ENCODE measurements at regions not wholly inside any gene's neighbourhood (a gene's known extent, or its start where the extent isn't known, plus 50 kb on each side); places are given as distances from the start of the nearest gene placed in this dataset.
A peak's percentile ranks its signal among the peaks of the same experiment; 100 is the strongest.

GRCh38 chr1:213332491-213332890 lies 281.4 kb downstream of the RPS6KC1 start:
- Histone ChIP-seq H3K4me3 (ENCODE audit: control insufficient read depth in 1 of 7, extremely low read depth in 1 of 7, insufficient read depth in 4 of 7, low read depth in 2 of 7, low read length in 6 of 7) (no peak overlapping the region), H3K9me3 (ENCODE audit: control extremely low read depth in 1 of 5, control insufficient read depth in 4 of 5, insufficient read depth in 2 of 5, low read depth in 1 of 5, low read length in 4 of 5) (no peaks in the 10 kb centered on the region), H3K4me1 (ENCODE audit: control extremely low read depth in 1 of 4, control insufficient read depth in 4 of 4, insufficient read depth in 4 of 4, low read length in 3 of 4) (peaks cover 0 to 14% (median 0%) of the 10 kb centered on the region in 4 experiments), H3K27me3 (replicated peaks in 2 of 5; ENCODE audit: control insufficient read depth in 4 of 5, insufficient read depth in 5 of 5, low read length in 4 of 5) (no peaks in the 10 kb centered on the region), H3K27ac (ENCODE audit: insufficient read depth in 1 of 2, low read depth in 1 of 2, low read length in 2 of 2, poor library complexity in 1 of 2, severe bottlenecking in 2 of 2) (no peak overlapping the region), H3K36me3 (ENCODE audit: control insufficient read depth in 4 of 4, insufficient read depth in 4 of 4, low read length in 3 of 4) (no peaks in the 10 kb centered on the region)
- 53% methylated on average over 2 of the region's 4 CpGs for WGBS (ENCODE audit: insufficient coverage)
- ChIA-PET CTCF (no interaction called here), POLR2A (no interaction called here)
- DNase-seq = peak in 2 of 3 donors; percentile 18 to 26

GRCh38 chr1:213333121-213333520 lies 282.1 kb downstream of the RPS6KC1 start:
- H3K27ac ChIP-seq (ENCODE audit: insufficient read depth in 1 of 2, low read depth in 1 of 2, low read length in 2 of 2, poor library complexity in 1 of 2, severe bottlenecking in 2 of 2) = no peak overlapping the region
- H3K9me3 ChIP-seq (ENCODE audit: control extremely low read depth in 1 of 5, control insufficient read depth in 4 of 5, insufficient read depth in 2 of 5, low read depth in 1 of 5, low read length in 4 of 5) = no peaks in the 10 kb centered on the region
- no peak for DNase-seq
- H3K27me3 ChIP-seq (replicated peaks in 2 of 5; ENCODE audit: control insufficient read depth in 4 of 5, insufficient read depth in 5 of 5, low read length in 4 of 5) = no peaks in the 10 kb centered on the region
- 90% methylated on average over 2 of the region's 5 CpGs for WGBS (ENCODE audit: insufficient coverage)
- peaks cover 0 to 11% (median 0%) of the 10 kb centered on the region in 4 experiments for H3K4me1 ChIP-seq (ENCODE audit: control extremely low read depth in 1 of 4, control insufficient read depth in 4 of 4, insufficient read depth in 4 of 4, low read length in 3 of 4)
- CTCF ChIA-PET = no interaction called here
- POLR2A ChIA-PET = no interaction called here
- no peak overlapping the region for H3K4me3 ChIP-seq (ENCODE audit: control insufficient read depth in 1 of 7, extremely low read depth in 1 of 7, insufficient read depth in 4 of 7, low read depth in 2 of 7, low read length in 6 of 7)
- no peaks in the 10 kb centered on the region for H3K36me3 ChIP-seq (ENCODE audit: control insufficient read depth in 4 of 4, insufficient read depth in 4 of 4, low read length in 3 of 4)

GRCh38 chr1:213335084-213335483 lies 284.0 kb downstream of the RPS6KC1 start:
- Histone ChIP-seq H3K27me3 (replicated peaks in 2 of 5; ENCODE audit: control insufficient read depth in 4 of 5, insufficient read depth in 5 of 5, low read length in 4 of 5) (no peaks in the 10 kb centered on the region), H3K27ac (ENCODE audit: insufficient read depth in 1 of 2, low read depth in 1 of 2, low read length in 2 of 2, poor library complexity in 1 of 2, severe bottlenecking in 2 of 2) (no peak overlapping the region), H3K9me3 (ENCODE audit: control extremely low read depth in 1 of 5, control insufficient read depth in 4 of 5, insufficient read depth in 2 of 5, low read depth in 1 of 5, low read length in 4 of 5) (no peaks in the 10 kb centered on the region), H3K4me3 (ENCODE audit: control insufficient read depth in 1 of 7, extremely low read depth in 1 of 7, insufficient read depth in 4 of 7, low read depth in 2 of 7, low read length in 6 of 7) (no peak overlapping the region), H3K4me1 (ENCODE audit: control extremely low read depth in 1 of 4, control insufficient read depth in 4 of 4, insufficient read depth in 4 of 4, low read length in 3 of 4) (peaks cover 0 to 11% (median 0%) of the 10 kb centered on the region in 4 experiments), H3K36me3 (ENCODE audit: control insufficient read depth in 4 of 4, insufficient read depth in 4 of 4, low read length in 3 of 4) (no peaks in the 10 kb centered on the region)
- ChIA-PET CTCF (no interaction called here), POLR2A (no interaction called here)
- no peak for DNase-seq
- 100% methylated on average over 1 of the region's 3 CpGs for WGBS (ENCODE audit: insufficient coverage)

GRCh38 chr1:213337025-213337678 lies 286.1 kb downstream of the RPS6KC1 start:
- no peak for DNase-seq
- Histone ChIP-seq H3K36me3 (ENCODE audit: control insufficient read depth in 4 of 4, insufficient read depth in 4 of 4, low read length in 3 of 4) (no peaks in the 10 kb centered on the region), H3K4me1 (ENCODE audit: control extremely low read depth in 1 of 4, control insufficient read depth in 4 of 4, insufficient read depth in 4 of 4, low read length in 3 of 4) (peaks cover 0 to 9% (median 0%) of the 10 kb centered on the region in 4 experiments), H3K4me3 (ENCODE audit: control insufficient read depth in 1 of 7, extremely low read depth in 1 of 7, insufficient read depth in 4 of 7, low read depth in 2 of 7, low read length in 6 of 7) (no peak overlapping the region), H3K27ac (ENCODE audit: insufficient read depth in 1 of 2, low read depth in 1 of 2, low read length in 2 of 2, poor library complexity in 1 of 2, severe bottlenecking in 2 of 2) (no peak overlapping the region), H3K27me3 (replicated peaks in 2 of 5; ENCODE audit: control insufficient read depth in 4 of 5, insufficient read depth in 5 of 5, low read length in 4 of 5) (no peaks in the 10 kb centered on the region), H3K9me3 (ENCODE audit: control extremely low read depth in 1 of 5, control insufficient read depth in 4 of 5, insufficient read depth in 2 of 5, low read depth in 1 of 5, low read length in 4 of 5) (no peaks in the 10 kb centered on the region)
- no CpG with 5 or more reads among the region's 3 CpGs for WGBS (ENCODE audit: insufficient coverage)
- ChIA-PET POLR2A (no interaction called here), CTCF (no interaction called here)

- WGBS (ENCODE audit: insufficient coverage) = 25% methylated on average over 1 of the region's 3 CpGs
- no peak for DNase-seq
- no peaks in the 10 kb centered on the region for H3K4me1 ChIP-seq (ENCODE audit: control extremely low read depth in 1 of 4, control insufficient read depth in 4 of 4, insufficient read depth in 4 of 4, low read length in 3 of 4)
- H3K36me3 ChIP-seq (ENCODE audit: control insufficient read depth in 4 of 4, insufficient read depth in 4 of 4, low read length in 3 of 4) = no peaks in the 10 kb centered on the region
- no peaks in the 10 kb centered on the region for H3K9me3 ChIP-seq (ENCODE audit: control extremely low read depth in 1 of 5, control insufficient read depth in 4 of 5, insufficient read depth in 2 of 5, low read depth in 1 of 5, low read length in 4 of 5)
- H3K27me3 ChIP-seq (replicated peaks in 2 of 5; ENCODE audit: control insufficient read depth in 4 of 5, insufficient read depth in 5 of 5, low read length in 4 of 5) = peaks cover 0 to under 1% (median 0%) of the 10 kb centered on the region in 5 experiments
- H3K4me3 ChIP-seq (ENCODE audit: control insufficient read depth in 1 of 7, extremely low read depth in 1 of 7, insufficient read depth in 4 of 7, low read depth in 2 of 7, low read length in 6 of 7) = no peak overlapping the region
- CTCF ChIA-PET = no interaction called here
- no peak overlapping the region for H3K27ac ChIP-seq (ENCODE audit: insufficient read depth in 1 of 2, low read depth in 1 of 2, low read length in 2 of 2, poor library complexity in 1 of 2, severe bottlenecking in 2 of 2)
- POLR2A ChIA-PET = no interaction called here
These were observed 289.6 kb downstream of the RPS6KC1 start for GRCh38 chr1:213340593-213340992.

- ChIA-PET POLR2A (no interaction called here), CTCF (no interaction called here)
- H3K36me3 ChIP-seq (ENCODE audit: control insufficient read depth in 4 of 4, insufficient read depth in 4 of 4, low read length in 3 of 4) = no peaks in the 10 kb centered on the region
- H3K27me3 ChIP-seq (replicated peaks in 2 of 5; ENCODE audit: control insufficient read depth in 4 of 5, insufficient read depth in 5 of 5, low read length in 4 of 5) = peaks cover 2 to 5% (median 3%) of the 10 kb centered on the region in 5 experiments
- H3K9me3 ChIP-seq (ENCODE audit: control extremely low read depth in 1 of 5, control insufficient read depth in 4 of 5, insufficient read depth in 2 of 5, low read depth in 1 of 5, low read length in 4 of 5) = no peaks in the 10 kb centered on the region
- no peak overlapping the region for H3K4me3 ChIP-seq (ENCODE audit: control insufficient read depth in 1 of 7, extremely low read depth in 1 of 7, insufficient read depth in 4 of 7, low read depth in 2 of 7, low read length in 6 of 7)
- DNase-seq = no peak
- H3K4me1 ChIP-seq (ENCODE audit: control extremely low read depth in 1 of 4, control insufficient read depth in 4 of 4, insufficient read depth in 4 of 4, low read length in 3 of 4) = no peaks in the 10 kb centered on the region
- no peak overlapping the region for H3K27ac ChIP-seq (ENCODE audit: insufficient read depth in 1 of 2, low read depth in 1 of 2, low read length in 2 of 2, poor library complexity in 1 of 2, severe bottlenecking in 2 of 2)
- no CpG with 5 or more reads among the region's 1 CpG for WGBS (ENCODE audit: insufficient coverage)
These were observed 294.6 kb downstream of the RPS6KC1 start for GRCh38 chr1:213345621-213346020.

GRCh38 chr1:213357403-213357802 lies 306.4 kb downstream of the RPS6KC1 start:
- no peaks in the 10 kb centered on the region for H3K36me3 ChIP-seq (ENCODE audit: control insufficient read depth in 4 of 4, insufficient read depth in 4 of 4, low read length in 3 of 4)
- H3K9me3 ChIP-seq (ENCODE audit: control extremely low read depth in 1 of 5, control insufficient read depth in 4 of 5, insufficient read depth in 2 of 5, low read depth in 1 of 5, low read length in 4 of 5) = no peaks in the 10 kb centered on the region
- H3K27me3 ChIP-seq (replicated peaks in 2 of 5; ENCODE audit: control insufficient read depth in 4 of 5, insufficient read depth in 5 of 5, low read length in 4 of 5) = peaks cover 0 to 3% (median 0%) of the 10 kb centered on the region in 5 experiments
- POLR2A ChIA-PET = no interaction called here
- CTCF ChIA-PET = no interaction called here
- 100% methylated on average over 5 of the region's 5 CpGs for WGBS (ENCODE audit: insufficient coverage)
- no peaks in the 10 kb centered on the region for H3K4me1 ChIP-seq (ENCODE audit: control extremely low read depth in 1 of 4, control insufficient read depth in 4 of 4, insufficient read depth in 4 of 4, low read length in 3 of 4)
- no peak for DNase-seq
- no peak overlapping the region for H3K4me3 ChIP-seq (ENCODE audit: control insufficient read depth in 1 of 7, extremely low read depth in 1 of 7, insufficient read depth in 4 of 7, low read depth in 2 of 7, low read length in 6 of 7)
- no peak overlapping the region for H3K27ac ChIP-seq (ENCODE audit: insufficient read depth in 1 of 2, low read depth in 1 of 2, low read length in 2 of 2, poor library complexity in 1 of 2, severe bottlenecking in 2 of 2)

Measured in common myeloid progenitor, CD34-positive (primary cell).